K562 (cell line): ENCODE measurements at regions not wholly inside any gene's neighbourhood (a gene's known extent, or its start where the extent isn't known, plus 50 kb on each side); places are given as distances from the start of the nearest gene placed in this dataset.

ENCODE experiments used
- ATAC-seq: fragments of 200-7000 bp; cut with Tn5 transposase; 3 replicates; pipeline ENCODE4 v1.9.1; 2020; ENCODE audit warnings: moderate library complexity
- BruUV-seq: library from RNA; stranded (reverse); fragments of 400-500 nt; replicated peaks from 2 replicates; lab custom pipeline; 2021; lab: Mats Ljungman, UMichigan
- CTCF ChIA-PET: fragments of 300-600 bp; formaldehyde crosslinking; extraction: SDS; loops from one replicate; lab custom pipeline; 2021; ENCODE audit warnings: low intra/inter-chr PET ratio; lab: Yijun Ruan, JAX
- POLR2A ChIA-PET: fragments of 300-600, 350-650 bp; sonication (Branson Sonifier 250); formaldehyde crosslinking; extraction: SDS; loops from one replicate; lab custom pipeline; 2021; ENCODE audit warnings: antibody characterized with exemption, inconsistent platforms; lab: Yijun Ruan, JAX
- DNase-seq, 4 experiments: peaks; one replicate each; pipeline versions ENCODE4 v3.0.0 to v3.0.0-alpha.2; 2011 to 2018; ENCODE audit warnings: low spot score in 3 of 4, mixed read lengths in 3 of 4; ENCODE audit errors: extremely low read depth in 1 of 4
- FAIRE-seq: peaks from 2 replicates; lab custom pipeline; 2011; peaks lifted over from hg19 to GRCh38; lab: Jason Lieb, UNC
- H2AFZ ChIP-seq: 2 replicates; pipeline ENCODE4 v1.6.0; 2011; ENCODE audit warnings: low read depth, low read length, control low read depth, inconsistent platforms
- H3K27ac ChIP-seq: fragments of 200-600 bp; 3 replicates; pipeline ENCODE4 v1.8.0; 2011; ENCODE audit warnings: low read depth, mild to moderate bottlenecking, control low read depth, inconsistent platforms, low read length, moderate library complexity, mixed read lengths; ENCODE audit errors: extremely low read depth
- H3K27me3 ChIP-seq, 2 experiments: fragments of 300-600 bp in 1 of 2; 2 replicates in 1 of 2; 3 replicates in 1 of 2; pipeline versions ENCODE4 v1.6.0 to v1.8.0; 2011; ENCODE audit warnings: inconsistent platforms in 2 of 2, low read length in 2 of 2, mild to moderate bottlenecking in 1 of 2, mixed read lengths in 1 of 2, moderate library complexity in 1 of 2; ENCODE audit not compliant: control insufficient read depth in 2 of 2, insufficient read depth in 2 of 2
- H3K36me3 ChIP-seq: fragments of 300-600 bp; 3 replicates; pipeline ENCODE4 v1.8.0; 2011; ENCODE audit warnings: mild to moderate bottlenecking, low read length, inconsistent platforms; ENCODE audit not compliant: control insufficient read depth, insufficient read depth
- H3K4me1 ChIP-seq, 2 experiments: fragments of 200-600 bp in 1 of 2; replicated peaks in 1 of 2; 2 replicates in 1 of 2; 3 replicates in 1 of 2; pipeline versions ENCODE4 v1.5.1 to v1.8.0; 2011; ENCODE audit warnings: inconsistent platforms in 2 of 2, low read length in 2 of 2, mild to moderate bottlenecking in 1 of 2, mixed read lengths in 1 of 2, moderate library complexity in 1 of 2; ENCODE audit not compliant: control insufficient read depth in 2 of 2, insufficient read depth in 2 of 2
- H3K4me2 ChIP-seq: 2 replicates; pipeline ENCODE4 v1.6.1; 2011; ENCODE audit warnings: low read length, control low read depth, inconsistent platforms, mixed read lengths; ENCODE audit not compliant: insufficient read depth
- H3K4me3 ChIP-seq: fragments of 200-600 bp; sonication (generic), shearing (Covaris generic); 2 replicates; pipeline ENCODE4 v1.5.1; 2016; ENCODE audit warnings: control low read depth, inconsistent platforms
- H3K79me2 ChIP-seq: fragments of 200-600 bp; 3 replicates; pipeline ENCODE4 v1.8.0; 2011; ENCODE audit warnings: low read length, inconsistent platforms; ENCODE audit not compliant: control insufficient read depth, insufficient read depth
- H3K9ac ChIP-seq, 2 experiments: 2 replicates each; pipeline versions ENCODE4 v1.6.0 to v1.6.1; 2011; ENCODE audit warnings: low read depth in 2 of 2, low read length in 2 of 2, control low read depth in 1 of 2, inconsistent platforms in 1 of 2, mild to moderate bottlenecking in 1 of 2, mixed read lengths in 1 of 2; ENCODE audit not compliant: insufficient read depth in 1 of 2
- H3K9me1 ChIP-seq: one replicate; pipeline ENCODE4 v1.6.0; 2011; ENCODE audit warnings: inconsistent platforms, mild to moderate bottlenecking, low read length, moderate library complexity; ENCODE audit not compliant: control insufficient read depth, insufficient read depth
- H3K9me3 ChIP-seq: replicated peaks from 2 replicates; pipeline ENCODE4 v1.5.1; 2011; ENCODE audit warnings: low read depth, low read length, inconsistent platforms; ENCODE audit not compliant: control insufficient read depth, insufficient read depth
- H4K20me1 ChIP-seq: replicated peaks from 2 replicates; pipeline ENCODE4 v1.6.1; 2011; ENCODE audit warnings: low read length, inconsistent platforms, mixed read lengths; ENCODE audit not compliant: control insufficient read depth, insufficient read depth
- CBFA2T2 ChIP-seq: fragments of 450-650 bp; conservative IDR thresholded peaks from 2 replicates; pipeline ENCODE4 v1.6.1; 2017; ENCODE audit warnings: mild to moderate bottlenecking
- CBFA2T3 ChIP-seq: fragments of 450-650 bp; IDR thresholded peaks from 2 replicates; pipeline ENCODE4 v1.6.1; 2017
- CHCHD3 ChIP-seq: fragments of 250-450 bp; sonication (Bioruptor Pico); IDR thresholded peaks from 2 replicates; pipeline ENCODE4 v2.1.2; 2022; ENCODE audit warnings: mild to moderate bottlenecking
- CTBP1 ChIP-seq: fragments of 450-650 bp; IDR thresholded peaks from 2 replicates; pipeline ENCODE4 v1.6.1; 2016; ENCODE audit warnings: borderline replicate concordance
- E2F3 ChIP-seq: fragments of 250-450 bp; sonication (Bioruptor Pico); IDR thresholded peaks from 2 replicates; pipeline ENCODE4 v1.4.0; 2020; ENCODE audit warnings: mild to moderate bottlenecking
- FOXK2 ChIP-seq, 2 experiments: fragments of 450-650 bp; IDR thresholded peaks in 1 of 2; conservative IDR thresholded peaks in 1 of 2; 2 replicates each; pipeline ENCODE4 v1.6.1; 2016; ENCODE audit warnings: low read depth in 2 of 2, mild to moderate bottlenecking in 1 of 2
- FOXM1 ChIP-seq, 2 experiments: fragments of 450-650 bp in 1 of 2; sonication (generic) in 1 of 2; formaldehyde crosslinking in 1 of 2; IDR thresholded peaks; 2 replicates each; pipeline versions ENCODE4 v1.6.1 to v1.9.0; 2017 to 2022; ENCODE audit warnings: low read depth in 2 of 2, mild to moderate bottlenecking in 2 of 2, missing genetic modification reagents in 1 of 2, moderate library complexity in 1 of 2
- GTF2F1 ChIP-seq: IDR thresholded peaks from 2 replicates; pipeline ENCODE4 v1.6.1; 2011; ENCODE audit warnings: low read depth, low read length, improper control_type of control experiment
- MGA ChIP-seq: fragments of 450-650 bp; IDR thresholded peaks from 2 replicates; pipeline ENCODE4 v1.6.1; 2016; ENCODE audit warnings: mild to moderate bottlenecking, moderate library complexity
- NCOR1 ChIP-seq: fragments of 450-650 bp; IDR thresholded peaks from 2 replicates; pipeline ENCODE4 v1.6.1; 2016; ENCODE audit warnings: mild to moderate bottlenecking, moderate library complexity
- OTX1 ChIP-seq: fragments of 450-650 bp; formaldehyde crosslinking; IDR thresholded peaks from 2 replicates; pipeline ENCODE4 v1.4.0; 2022; ENCODE audit warnings: mild to moderate bottlenecking
- SMARCA4 ChIP-seq: fragments of 450-650 bp; IDR thresholded peaks from 2 replicates; pipeline ENCODE4 v1.6.1; 2016
- TAF7 ChIP-seq: fragments of 450-650 bp; IDR thresholded peaks from 2 replicates; pipeline ENCODE4 v1.6.1; 2016; ENCODE audit warnings: missing genetic modification characterization, missing compliant biosample characterization
- ZBTB7A ChIP-seq: IDR thresholded peaks from 2 replicates; pipeline ENCODE4 v1.6.1; 2011; ENCODE audit warnings: low read depth, mild to moderate bottlenecking, low read length, moderate library complexity, borderline replicate concordance; ENCODE audit not compliant: control insufficient read depth
- WGBS: fragments of 100-300 bp; shearing (Covaris generic); methylation state at CpG from one replicate; pipeline ENCODE4 v1.1.6; 2016; ENCODE audit warnings: low coverage, mixed read lengths; ENCODE audit not compliant: insufficient coverage; ENCODE audit errors: missing lambda C conversion rate; 5-methylcytosine and 5-hydroxymethylcytosine counted together
- in situ Hi-C: fragments of 300-500 bp; cut with MboI; formaldehyde crosslinking; loops from 4 replicates; pipeline ENCODE4 v1.15.0; 2018; ENCODE audit warnings: inconsistent platforms, mixed read lengths
- intact Hi-C: fragments of 100-400 bp; cut with micrococcal nuclease; formaldehyde crosslinking; loops from 2 replicates; pipeline ENCODE4 v1.14.2; 2022

GRCh38 chr6:135617222-135617621 is 119.7 kb upstream of the AHI1 start:
- Histone ChIP-seq H3K27ac (no peak overlapping the region), H3K4me3 (no peak overlapping the region), H4K20me1 (no peaks in the 10 kb centered on the region), H2AFZ (no peak overlapping the region), H3K79me2 (no peaks in the 10 kb centered on the region), H3K27me3 (no peaks in the 10 kb centered on the region; a peak in 1 of 5 replicates), H3K9me3 (no peaks in the 10 kb centered on the region), H3K4me2 (no peak overlapping the region), H3K9me1 (no peaks in the 10 kb centered on the region), H3K4me1 (no peaks in the 10 kb centered on the region), H3K36me3 (no peaks in the 10 kb centered on the region), H3K9ac (no peak overlapping the region)
- ChIA-PET CTCF (no interaction called here), POLR2A (interaction anchor here (0.5 to 1.0 kb wide), 5 partner anchors 54 to 788 kb away, joined by 3 to 4 read pairs (median 3); no protein-coding TSS in a partner anchor)
- ATAC-seq (no peak), FAIRE-seq (no peak), DNase-seq (peak in 1 of 4 experiments; percentile 5)
- intact Hi-C loops, result no loop called here
- in situ Hi-C loops, result no loop called here
- BruUV-seq, result no TSS peak
- 4% methylated on average over 2 of the region's 2 CpGs for WGBS
- TF ChIP-seq CBFA2T3, result peak; percentile 54
- no peak for TF ChIP-seq GTF2F1
- TF ChIP-seq CBFA2T2, result 0 out of 2 replicates have a peak, but pooled peaks have one; percentile 8
- peak; percentile 38; the same call in 1 of the 2 replicates for TF ChIP-seq SMARCA4
- no peak for TF ChIP-seq OTX1 (CRISPR knock-in tag)
- peak; percentile 59 to 67; a peak in 3 of 4 replicates for TF ChIP-seq FOXK2 (conservative IDR thresholded peaks at IDR 0.05 in 1 of 2, IDR thresholded peaks at IDR 0.05 in 1 of 2; ENCODE audit: low read depth in 2 of 2)
- TF ChIP-seq CTBP1, result peak; percentile 32; the same call in 1 of the 2 replicates
- no peak for TF ChIP-seq ZBTB7A
- TF ChIP-seq NCOR1, result 0 out of 2 replicates have a peak, but pooled peaks have one; percentile 7
- TF ChIP-seq FOXM1 (IDR thresholded peaks at IDR 0.05; ENCODE audit: low read depth), result peak; percentile 15; the same call in 1 of the 2 replicates
- no peak for TF ChIP-seq FOXM1 (CRISPR knock-in tag; IDR thresholded peaks at IDR 0.05; ENCODE audit: low read depth)
- no peak for TF ChIP-seq E2F3 (CRISPR knock-in tag)
- TF ChIP-seq MGA, result no peak
- no peak for TF ChIP-seq CHCHD3 (CRISPR knock-in tag)
- no peak for TF ChIP-seq TAF7
